ENCODE measurements at regions not wholly inside any gene's neighbourhood (a gene's known extent, or its start where the extent isn't known, plus 50 kb on each side); places are given as distances from the start of the nearest gene placed in this dataset.

DNA sequence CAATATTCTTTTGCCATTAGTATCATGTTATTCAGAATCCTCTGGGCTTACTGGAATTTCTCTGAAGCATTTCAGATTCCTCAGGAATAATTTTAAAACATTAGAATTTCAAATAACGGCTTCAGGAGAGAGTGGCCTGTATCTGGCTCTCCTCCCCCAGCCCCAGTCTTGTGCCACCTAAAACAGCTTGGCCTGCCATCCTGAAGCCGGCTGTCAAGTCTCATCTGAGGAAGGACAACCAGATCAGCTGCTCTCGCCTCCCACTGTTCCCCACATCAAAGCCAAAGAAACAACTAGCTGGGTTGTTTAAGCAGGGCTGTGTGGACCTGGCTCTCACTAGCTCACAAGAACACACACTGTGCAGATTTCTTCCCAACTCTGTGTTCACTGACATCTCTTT lies 178.2 kb downstream of the FGFR2 start:
- no peak for TF ChIP-seq EP300 (IDR thresholded peaks at IDR 0.05)
- TF ChIP-seq, protein P1, sequence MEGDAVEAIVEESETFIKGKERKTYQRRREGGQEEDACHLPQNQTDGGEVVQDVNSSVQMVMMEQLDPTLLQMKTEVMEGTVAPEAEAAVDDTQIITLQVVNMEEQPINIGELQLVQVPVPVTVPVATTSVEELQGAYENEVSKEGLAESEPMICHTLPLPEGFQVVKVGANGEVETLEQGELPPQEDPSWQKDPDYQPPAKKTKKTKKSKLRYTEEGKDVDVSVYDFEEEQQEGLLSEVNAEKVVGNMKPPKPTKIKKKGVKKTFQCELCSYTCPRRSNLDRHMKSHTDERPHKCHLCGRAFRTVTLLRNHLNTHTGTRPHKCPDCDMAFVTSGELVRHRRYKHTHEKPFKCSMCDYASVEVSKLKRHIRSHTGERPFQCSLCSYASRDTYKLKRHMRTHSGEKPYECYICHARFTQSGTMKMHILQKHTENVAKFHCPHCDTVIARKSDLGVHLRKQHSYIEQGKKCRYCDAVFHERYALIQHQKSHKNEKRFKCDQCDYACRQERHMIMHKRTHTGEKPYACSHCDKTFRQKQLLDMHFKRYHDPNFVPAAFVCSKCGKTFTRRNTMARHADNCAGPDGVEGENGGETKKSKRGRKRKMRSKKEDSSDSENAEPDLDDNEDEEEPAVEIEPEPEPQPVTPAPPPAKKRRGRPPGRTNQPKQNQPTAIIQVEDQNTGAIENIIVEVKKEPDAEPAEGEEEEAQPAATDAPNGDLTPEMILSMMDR (IDR thresholded peaks at IDR 0.05), result no peak

Data from gastroesophageal sphincter (tissue), 3 donors.